Activated naive CD8-positive, alpha-beta T cell treated with anti-CD3 and anti-CD28 coated beads, Interleukin-2, amount 10 ng/mL, durations not matched to agents 7 days and 5 days (primary cell): ENCODE measurements at regions not wholly inside any gene's neighbourhood (a gene's known extent, or its start where the extent isn't known, plus 50 kb on each side); places are given as distances from the start of the nearest gene placed in this dataset.

Experiments used
- ATAC-seq: fragments of 150-1000 bp; cut with Tn5 transposase; one replicate; pipeline ENCODE4 v1.10.0; 2021; ENCODE audit warnings: low read depth, moderate library complexity
- POLR2A ChIA-PET: fragments of 350-600 bp; sonication (Branson Sonifier 250); formaldehyde crosslinking; loops from one replicate; lab custom pipeline; 2021; ENCODE audit warnings: antibody characterized with exemption; lab: Charles Lee
- DNase-seq: peaks from one replicate; pipeline ENCODE4 v3.0.0; 2021
- H3K27ac Mint-ChIP-seq: one replicate; pipeline ENCODE4 v1.8.0; 2022; ENCODE audit warnings: mild to moderate bottlenecking, mixed read lengths
- H3K27me3 Mint-ChIP-seq: one replicate; pipeline ENCODE4 v1.8.0; 2022; ENCODE audit warnings: mild to moderate bottlenecking, moderate library complexity, mixed read lengths
- H3K36me3 Mint-ChIP-seq: one replicate; pipeline ENCODE4 v1.8.0; 2021; ENCODE audit warnings: mild to moderate bottlenecking, mixed read lengths
- H3K4me1 Mint-ChIP-seq: one replicate; pipeline ENCODE4 v1.8.0; 2021; ENCODE audit warnings: mixed read lengths
- H3K4me3 Mint-ChIP-seq: one replicate; pipeline ENCODE4 v1.8.0; 2022; ENCODE audit warnings: mild to moderate bottlenecking, moderate library complexity, mixed read lengths
- H3K9me3 Mint-ChIP-seq: one replicate; pipeline ENCODE4 v1.8.0; 2021; ENCODE audit warnings: mixed read lengths

- DNase-seq (no peak), ATAC-seq (no peak)
- Mint-ChIP-seq H3K4me1 (no peaks in the 10 kb centered on the region), H3K27ac (no peak overlapping the region), H3K9me3 (no peaks in the 10 kb centered on the region), H3K36me3 (no peaks in the 10 kb centered on the region), H3K27me3 (peaks cover 2% of the 10 kb centered on the region), H3K4me3 (no peak overlapping the region)
- POLR2A ChIA-PET, result no interaction called here
Measured at GRCh38 chr10:47176903-47177868, 122.8 kb upstream of the GDF10 start.

GRCh38 chr10:47178537-47179290 is 121.3 kb upstream of the GDF10 start:
- H3K4me1 Mint-ChIP-seq, result no peaks in the 10 kb centered on the region
- H3K27ac Mint-ChIP-seq, result no peak overlapping the region
- DNase-seq (no peak), ATAC-seq (peak; percentile 14)
- H3K36me3 Mint-ChIP-seq, result no peaks in the 10 kb centered on the region
- no peak overlapping the region for H3K4me3 Mint-ChIP-seq
- H3K9me3 Mint-ChIP-seq, result no peaks in the 10 kb centered on the region
- POLR2A ChIA-PET, result interaction anchor here (2.0 kb wide), 1 partner anchor 12 kb away, joined by 15 read pairs; no protein-coding TSS in a partner anchor
- no peaks in the 10 kb centered on the region for H3K27me3 Mint-ChIP-seq

GRCh38 chr10:47179291-47179647 is 120.7 kb upstream of the GDF10 start:
- Mint-ChIP-seq H3K27ac (no peak overlapping the region), H3K4me3 (no peak overlapping the region), H3K36me3 (no peaks in the 10 kb centered on the region), H3K27me3 (no peaks in the 10 kb centered on the region), H3K9me3 (no peaks in the 10 kb centered on the region), H3K4me1 (no peaks in the 10 kb centered on the region)
- DNase-seq (no peak), ATAC-seq (peak; percentile 71)
- POLR2A ChIA-PET, result interaction anchor here (2.0 kb wide), 1 partner anchor 13 kb away, joined by 15 read pairs; no protein-coding TSS in a partner anchor

- Mint-ChIP-seq H3K4me3 (no peak overlapping the region), H3K36me3 (no peaks in the 10 kb centered on the region), H3K9me3 (no peaks in the 10 kb centered on the region), H3K27me3 (no peaks in the 10 kb centered on the region), H3K27ac (no peak overlapping the region), H3K4me1 (no peaks in the 10 kb centered on the region)
- peak; percentile 32 for ATAC-seq
- POLR2A ChIA-PET, result no interaction called here
- peak; percentile 41 for DNase-seq
Measured at GRCh38 chr10:47181052-47181849, 118.7 kb upstream of the GDF10 start.

- DNase-seq, result no peak
- H3K4me3 Mint-ChIP-seq, result no peak overlapping the region
- H3K36me3 Mint-ChIP-seq, result no peaks in the 10 kb centered on the region
- no peaks in the 10 kb centered on the region for H3K9me3 Mint-ChIP-seq
- no peak for ATAC-seq
- H3K27me3 Mint-ChIP-seq, result no peaks in the 10 kb centered on the region
- POLR2A ChIA-PET, result no interaction called here
- H3K27ac Mint-ChIP-seq, result no peak overlapping the region
- H3K4me1 Mint-ChIP-seq, result peaks cover 2% of the 10 kb centered on the region
Measured at GRCh38 chr10:47182934-47183703, 116.9 kb upstream of the GDF10 start.

- no peaks in the 10 kb centered on the region for H3K36me3 Mint-ChIP-seq
- H3K4me1 Mint-ChIP-seq, result peaks cover 7% of the 10 kb centered on the region
- H3K9me3 Mint-ChIP-seq, result no peaks in the 10 kb centered on the region
- no peak overlapping the region for H3K27ac Mint-ChIP-seq
- no peak for DNase-seq
- ATAC-seq, result no peak
- POLR2A ChIA-PET, result no interaction called here
- no peak overlapping the region for H3K4me3 Mint-ChIP-seq
- no peaks in the 10 kb centered on the region for H3K27me3 Mint-ChIP-seq
Measured at GRCh38 chr10:47183704-47184041, 116.3 kb upstream of the GDF10 start.

GRCh38 chr10:47184273-47184672 is 115.7 kb upstream of the GDF10 start:
- Mint-ChIP-seq H3K27ac (no peak overlapping the region), H3K4me3 (no peak overlapping the region), H3K27me3 (no peaks in the 10 kb centered on the region), H3K36me3 (no peaks in the 10 kb centered on the region), H3K9me3 (no peaks in the 10 kb centered on the region), H3K4me1 (peaks cover 7% of the 10 kb centered on the region)
- POLR2A ChIA-PET, result no interaction called here
- ATAC-seq (no peak), DNase-seq (no peak)

- peaks cover 7% of the 10 kb centered on the region for H3K4me1 Mint-ChIP-seq
- H3K4me3 Mint-ChIP-seq, result no peak overlapping the region
- DNase-seq (no peak), ATAC-seq (no peak)
- POLR2A ChIA-PET, result no interaction called here
- no peaks in the 10 kb centered on the region for H3K36me3 Mint-ChIP-seq
- H3K27ac Mint-ChIP-seq, result no peak overlapping the region
- no peaks in the 10 kb centered on the region for H3K9me3 Mint-ChIP-seq
- H3K27me3 Mint-ChIP-seq, result no peaks in the 10 kb centered on the region
Measured at GRCh38 chr10:47184724-47185330, 115.2 kb upstream of the GDF10 start.

GRCh38 chr10:47186941-47187340 is 113.1 kb upstream of the GDF10 start:
- peaks cover 7% of the 10 kb centered on the region for H3K4me1 Mint-ChIP-seq
- ATAC-seq, result no peak
- no peaks in the 10 kb centered on the region for H3K27me3 Mint-ChIP-seq
- DNase-seq, result no peak
- POLR2A ChIA-PET, result no interaction called here
- H3K9me3 Mint-ChIP-seq, result no peaks in the 10 kb centered on the region
- no peaks in the 10 kb centered on the region for H3K36me3 Mint-ChIP-seq
- H3K27ac Mint-ChIP-seq, result peak overlapping the region; percentile 54
- no peak overlapping the region for H3K4me3 Mint-ChIP-seq

- H3K4me3 Mint-ChIP-seq, result no peak overlapping the region
- no peak for DNase-seq
- POLR2A ChIA-PET, result no interaction called here
- no peak overlapping the region for H3K27ac Mint-ChIP-seq
- H3K27me3 Mint-ChIP-seq, result no peaks in the 10 kb centered on the region
- H3K36me3 Mint-ChIP-seq, result no peaks in the 10 kb centered on the region
- no peak for ATAC-seq
- peaks cover 7% of the 10 kb centered on the region for H3K4me1 Mint-ChIP-seq
- H3K9me3 Mint-ChIP-seq, result no peaks in the 10 kb centered on the region
Measured at GRCh38 chr10:47187592-47187991, 112.4 kb upstream of the GDF10 start.

- POLR2A ChIA-PET, result no interaction called here
- no peaks in the 10 kb centered on the region for H3K27me3 Mint-ChIP-seq
- no peak overlapping the region for H3K27ac Mint-ChIP-seq
- H3K9me3 Mint-ChIP-seq, result no peaks in the 10 kb centered on the region
- no peaks in the 10 kb centered on the region for H3K36me3 Mint-ChIP-seq
- no peak for ATAC-seq
- DNase-seq, result no peak
- peaks cover 7% of the 10 kb centered on the region for H3K4me1 Mint-ChIP-seq
- H3K4me3 Mint-ChIP-seq, result no peak overlapping the region
Measured at GRCh38 chr10:47188156-47188555, 111.8 kb upstream of the GDF10 start.

GRCh38 chr10:47189802-47190201 is 110.2 kb upstream of the GDF10 start:
- Mint-ChIP-seq H3K27me3 (no peaks in the 10 kb centered on the region), H3K4me1 (peaks cover 7% of the 10 kb centered on the region), H3K27ac (no peak overlapping the region), H3K4me3 (no peak overlapping the region), H3K9me3 (no peaks in the 10 kb centered on the region), H3K36me3 (no peaks in the 10 kb centered on the region)
- DNase-seq, result no peak
- POLR2A ChIA-PET, result no interaction called here
- ATAC-seq, result no peak
